ENCODE measurements at regions not wholly inside any gene's neighbourhood (a gene's known extent, or its start where the extent isn't known, plus 50 kb on each side); places are given as distances from the start of the nearest gene placed in this dataset.

DNA sequence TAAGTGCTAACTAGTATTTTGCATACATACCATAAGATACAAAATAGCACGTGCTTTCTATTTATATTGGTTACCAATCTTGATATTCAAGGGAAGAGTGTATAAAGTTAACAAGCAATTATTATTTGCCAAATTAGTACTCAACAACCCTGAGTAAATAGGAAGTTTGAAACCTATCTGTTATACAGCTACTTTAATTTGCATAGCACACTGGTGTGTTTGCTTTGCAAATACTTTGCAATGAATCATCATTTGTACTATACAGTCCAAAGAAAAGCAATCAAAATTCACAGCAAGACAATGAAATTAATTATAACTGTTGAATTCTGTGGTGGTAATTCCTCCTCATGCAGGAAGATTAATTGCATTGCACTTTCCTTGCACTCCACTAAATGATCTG lies 469.1 kb downstream of the PRKD1 start:
- DNase-seq (ENCODE audit: low read depth): no peak
- TF ChIP-seq, protein P1, sequence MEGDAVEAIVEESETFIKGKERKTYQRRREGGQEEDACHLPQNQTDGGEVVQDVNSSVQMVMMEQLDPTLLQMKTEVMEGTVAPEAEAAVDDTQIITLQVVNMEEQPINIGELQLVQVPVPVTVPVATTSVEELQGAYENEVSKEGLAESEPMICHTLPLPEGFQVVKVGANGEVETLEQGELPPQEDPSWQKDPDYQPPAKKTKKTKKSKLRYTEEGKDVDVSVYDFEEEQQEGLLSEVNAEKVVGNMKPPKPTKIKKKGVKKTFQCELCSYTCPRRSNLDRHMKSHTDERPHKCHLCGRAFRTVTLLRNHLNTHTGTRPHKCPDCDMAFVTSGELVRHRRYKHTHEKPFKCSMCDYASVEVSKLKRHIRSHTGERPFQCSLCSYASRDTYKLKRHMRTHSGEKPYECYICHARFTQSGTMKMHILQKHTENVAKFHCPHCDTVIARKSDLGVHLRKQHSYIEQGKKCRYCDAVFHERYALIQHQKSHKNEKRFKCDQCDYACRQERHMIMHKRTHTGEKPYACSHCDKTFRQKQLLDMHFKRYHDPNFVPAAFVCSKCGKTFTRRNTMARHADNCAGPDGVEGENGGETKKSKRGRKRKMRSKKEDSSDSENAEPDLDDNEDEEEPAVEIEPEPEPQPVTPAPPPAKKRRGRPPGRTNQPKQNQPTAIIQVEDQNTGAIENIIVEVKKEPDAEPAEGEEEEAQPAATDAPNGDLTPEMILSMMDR (conservative IDR thresholded peaks at IDR 0.05; ENCODE audit: low read depth, low read length): no peak
- no peak overlapping the region for H3K4me3 ChIP-seq (ENCODE audit: low read depth, low read length)

DNA sequence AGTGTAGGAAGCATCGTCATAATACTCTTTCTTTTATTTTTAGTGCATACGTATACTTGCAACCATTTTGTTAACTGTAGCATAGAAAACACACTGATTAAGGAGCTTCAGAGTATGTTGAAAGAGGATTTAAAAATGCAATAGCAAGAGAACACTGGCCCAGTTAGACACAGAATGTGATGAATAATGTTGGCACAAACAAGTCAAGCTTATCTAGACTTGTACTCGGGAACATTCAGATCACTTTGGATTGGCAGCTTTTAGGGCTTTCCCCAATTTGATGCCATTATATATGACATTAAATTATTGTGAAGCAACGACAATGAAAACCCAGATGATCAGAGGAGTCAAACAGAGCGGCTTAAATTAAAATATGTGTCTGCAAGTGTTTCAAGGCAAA lies 468.1 kb downstream of the PRKD1 start:
- no peak for DNase-seq (ENCODE audit: low read depth)
- no peak overlapping the region for H3K4me3 ChIP-seq (ENCODE audit: low read depth, low read length)
- TF ChIP-seq, protein P1 (conservative IDR thresholded peaks at IDR 0.05; ENCODE audit: low read depth, low read length): no peak

DNA sequence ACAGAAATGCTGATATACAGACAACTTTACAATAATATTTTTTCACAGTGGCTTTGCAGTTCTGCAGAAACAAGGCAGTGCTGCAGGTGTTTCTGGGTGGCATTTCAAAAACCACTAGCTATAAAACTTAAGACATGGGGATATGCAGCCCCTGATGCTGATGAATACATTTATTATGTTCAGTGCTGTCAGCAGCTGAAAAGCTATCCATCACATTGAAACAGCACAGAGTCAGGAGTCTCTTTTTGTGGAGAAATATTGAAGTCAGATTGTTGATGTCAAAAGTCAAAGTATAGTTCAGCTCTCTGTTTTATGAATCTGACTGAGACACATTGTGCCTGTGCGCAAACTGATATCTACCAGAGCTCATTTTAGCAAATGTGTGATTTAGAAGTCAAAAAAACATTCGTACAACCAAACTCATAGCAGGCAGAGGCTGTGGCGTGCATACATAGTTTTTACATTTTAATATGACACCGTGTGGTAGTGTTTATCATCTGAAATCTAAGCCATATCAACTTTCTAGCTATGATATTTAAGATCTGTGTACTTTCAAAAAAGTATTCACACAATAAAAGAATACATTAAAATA lies 467.6 kb downstream of the PRKD1 start:
- no peak for DNase-seq (ENCODE audit: low read depth)
- H3K4me3 ChIP-seq (ENCODE audit: low read depth, low read length): no peak overlapping the region
- TF ChIP-seq, protein P1 (conservative IDR thresholded peaks at IDR 0.05; ENCODE audit: low read depth, low read length): no peak

DNA sequence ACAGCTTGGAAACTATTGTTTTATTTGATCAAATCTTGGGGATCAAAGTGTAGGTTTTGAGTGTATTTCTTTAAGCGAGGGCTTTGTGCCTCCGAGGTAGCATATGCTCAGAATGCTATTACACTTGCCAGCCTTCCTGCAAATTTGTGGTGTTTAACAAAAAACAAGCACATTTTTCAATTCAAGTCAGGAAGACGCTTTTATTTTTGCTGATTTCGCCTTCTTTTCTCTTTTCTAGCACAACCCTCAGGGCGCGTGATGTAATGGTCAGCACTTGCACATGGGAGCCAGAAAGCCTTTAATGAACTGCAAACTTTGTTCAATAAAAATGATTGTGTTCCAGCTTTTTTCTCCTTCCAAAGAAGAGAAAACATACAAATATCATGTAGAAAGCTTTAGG lies 466.5 kb downstream of the PRKD1 start:
- DNase-seq (ENCODE audit: low read depth): no peak
- TF ChIP-seq, protein P1 (conservative IDR thresholded peaks at IDR 0.05; ENCODE audit: low read depth, low read length): no peak
- H3K4me3 ChIP-seq (ENCODE audit: low read depth, low read length): no peak overlapping the region

DNA sequence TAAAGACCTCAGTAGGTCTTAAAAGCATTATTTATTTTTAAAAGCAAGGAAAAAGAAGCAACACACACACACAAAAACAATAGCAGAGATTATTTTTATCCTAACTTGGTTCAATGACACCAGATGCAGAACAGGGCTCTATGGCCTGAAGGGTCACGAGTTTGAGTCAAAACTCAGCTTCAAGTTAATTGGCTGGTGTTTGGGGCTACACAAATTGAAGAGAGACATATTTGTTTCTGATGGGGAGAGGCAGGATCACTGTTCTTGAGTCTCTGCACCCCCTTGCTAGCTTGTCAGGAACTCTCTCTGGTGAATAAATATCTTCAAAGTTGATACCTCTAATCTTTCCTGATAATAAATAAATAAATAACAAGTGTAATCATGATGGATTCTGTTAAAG lies 466.1 kb downstream of the PRKD1 start:
- DNase-seq (ENCODE audit: low read depth): no peak
- no peak overlapping the region for H3K4me3 ChIP-seq (ENCODE audit: low read depth, low read length)
- TF ChIP-seq, protein P1 (conservative IDR thresholded peaks at IDR 0.05; ENCODE audit: low read depth, low read length): no peak

DNA sequence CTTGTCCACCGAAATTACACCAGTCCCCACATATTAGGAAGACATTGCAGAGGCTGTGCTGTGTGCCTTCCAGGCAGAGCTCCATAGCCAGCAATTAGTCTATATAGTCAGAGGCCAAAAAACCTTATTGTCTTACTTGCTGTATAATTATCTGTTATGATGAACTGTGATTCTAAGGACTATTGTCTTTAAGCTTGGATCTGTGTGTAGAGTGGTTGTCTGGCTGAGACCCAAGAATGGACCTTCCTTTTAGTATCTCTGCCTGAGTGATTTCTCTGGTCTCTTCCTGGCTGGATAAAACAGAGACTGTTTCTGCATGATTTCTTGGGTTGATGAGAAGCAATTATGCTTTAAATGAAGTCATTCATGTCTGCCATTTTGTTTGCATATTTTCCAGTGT lies 465.3 kb downstream of the PRKD1 start:
- TF ChIP-seq, protein P1 (conservative IDR thresholded peaks at IDR 0.05; ENCODE audit: low read depth, low read length): no peak
- DNase-seq (ENCODE audit: low read depth): no peak
- H3K4me3 ChIP-seq (ENCODE audit: low read depth, low read length): no peak overlapping the region

DNA sequence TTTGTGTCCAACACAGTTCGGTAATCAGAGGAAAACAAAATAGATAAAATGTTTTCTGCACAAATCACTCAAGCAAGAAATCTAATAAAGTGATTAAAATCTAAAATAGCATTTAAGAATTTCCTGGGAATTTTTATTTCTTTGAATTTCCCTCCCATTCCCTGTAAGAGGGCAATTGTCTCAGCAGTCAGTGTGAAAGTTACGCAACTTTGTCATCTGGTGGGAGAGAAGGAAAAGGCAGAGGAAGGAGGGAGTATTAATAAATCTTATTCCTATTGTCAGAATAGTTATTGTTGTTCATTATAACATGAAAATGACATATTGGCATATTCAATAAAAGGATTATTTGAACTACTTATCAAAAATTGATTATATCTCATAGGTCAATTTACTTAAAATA lies 464.9 kb downstream of the PRKD1 start:
- no peak overlapping the region for H3K4me3 ChIP-seq (ENCODE audit: low read depth, low read length)
- TF ChIP-seq, protein P1 (conservative IDR thresholded peaks at IDR 0.05; ENCODE audit: low read depth, low read length): no peak
- no peak for DNase-seq (ENCODE audit: low read depth)
